ENCODE measurements at regions not wholly inside any gene's neighbourhood (a gene's known extent, or its start where the extent isn't known, plus 50 kb on each side); places are given as distances from the start of the nearest gene placed in this dataset.
"Not testable (repeated sequence)": the region's sequence is repeated elsewhere in the genome, so short reads cannot be mapped to it uniquely, and the experiment has no call there.

- no peak for DNase-seq (ENCODE audit: low read depth)
Measured at GRCh38 chr12:116361414-116362223, 84.1 kb upstream of the MED13L start.

DNA sequence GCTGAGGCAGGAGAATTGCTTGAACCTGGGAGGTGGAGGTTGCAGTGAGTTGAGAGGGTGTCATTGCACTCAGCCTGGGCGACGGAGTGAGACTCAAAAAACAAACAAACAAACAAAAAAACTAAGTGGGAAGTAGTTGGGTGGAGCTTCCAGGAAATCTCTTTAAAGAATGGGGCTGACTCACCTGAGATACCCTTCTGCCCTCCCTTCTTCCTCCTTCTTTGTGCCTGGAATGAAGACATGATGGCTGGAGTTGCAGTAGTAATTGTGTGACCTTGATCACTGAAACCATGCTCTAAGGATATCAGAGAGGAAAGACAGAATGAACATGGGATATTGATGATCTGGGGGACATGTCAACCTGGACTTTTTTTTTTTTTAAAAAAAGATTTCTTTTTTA lies 87.6 kb upstream of the MED13L start:
- DNase-seq (ENCODE audit: low read depth), result no peak

- DNase-seq (ENCODE audit: low read depth), result no peak
Measured at GRCh38 chr12:116365606-116366455, 88.3 kb upstream of the MED13L start.

GRCh38 chr12:116366456-116366776 lies 88.9 kb upstream of the MED13L start:
- no peak for DNase-seq (ENCODE audit: low read depth)

- no peak for DNase-seq (ENCODE audit: low read depth)
Measured at GRCh38 chr12:116366824-116367223, 89.3 kb upstream of the MED13L start.

DNA sequence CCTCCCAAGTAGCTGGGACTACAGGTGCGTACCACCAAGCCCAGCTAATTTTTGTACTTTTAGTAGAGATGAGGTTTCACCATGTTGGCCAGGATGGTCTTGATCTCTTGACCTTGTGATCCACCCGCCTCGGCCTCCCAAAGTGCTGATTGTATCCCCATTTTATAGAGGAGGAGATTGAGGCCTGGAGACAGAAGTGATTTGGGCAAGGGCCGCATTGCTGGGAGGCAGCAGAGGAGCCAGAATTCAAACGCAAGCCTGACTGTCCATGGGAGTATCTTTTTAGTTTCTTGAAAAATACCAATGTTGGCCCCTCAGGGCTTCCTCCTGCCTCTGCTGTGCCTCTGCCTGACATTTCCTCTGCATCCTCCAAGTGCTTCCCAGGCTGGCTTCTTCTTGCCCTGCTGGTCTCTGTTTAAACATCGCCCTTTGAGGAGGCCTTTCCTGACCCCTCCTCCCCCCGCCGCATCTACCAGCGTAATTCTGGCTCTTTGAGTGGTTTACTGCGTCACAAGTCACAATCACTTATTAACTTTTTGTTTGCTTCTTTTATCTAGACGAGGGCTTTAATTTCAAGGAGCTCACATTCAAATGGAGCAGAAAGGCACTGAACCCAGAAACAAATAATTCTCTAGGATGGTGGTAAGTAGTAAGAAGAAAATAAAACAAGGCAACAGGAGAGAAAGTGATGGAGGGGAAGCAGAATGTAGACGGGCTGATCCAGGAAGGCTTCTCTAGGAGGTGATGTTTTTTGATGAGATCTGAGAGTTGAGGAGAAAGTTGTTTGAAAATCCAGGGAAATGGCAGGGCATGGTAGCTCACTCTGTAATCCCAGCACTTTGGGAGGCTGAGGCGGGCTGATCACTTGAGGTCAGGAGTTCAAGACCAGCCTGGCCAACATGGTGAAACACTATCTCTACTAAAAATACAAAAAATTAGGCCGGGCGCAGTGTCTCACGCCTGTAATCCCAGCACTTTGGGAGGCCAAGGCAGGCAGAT lies 91.0 kb upstream of the MED13L start:
- no peak for DNase-seq (ENCODE audit: low read depth)

DNA sequence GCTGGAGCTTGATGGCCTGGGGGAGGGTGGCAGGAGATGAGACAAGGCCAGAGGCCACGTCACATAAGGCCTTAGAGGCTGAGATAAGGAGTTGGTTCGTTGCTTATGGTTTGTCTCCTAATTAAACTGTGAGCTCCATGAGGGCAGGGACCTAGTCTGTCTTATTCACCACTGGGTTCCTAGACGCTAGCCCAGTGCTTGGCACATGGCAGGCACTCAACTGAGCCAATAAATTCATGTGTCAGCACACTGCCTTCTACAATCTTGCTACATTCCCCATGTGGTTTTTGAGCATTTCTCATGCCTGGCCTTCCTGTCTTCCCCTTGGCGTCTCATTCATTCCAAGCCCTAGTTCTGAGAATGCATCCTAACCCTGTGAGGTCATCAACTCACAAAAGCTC lies 92.5 kb upstream of the MED13L start:
- DNase-seq (ENCODE audit: low read depth), result no peak

DNA sequence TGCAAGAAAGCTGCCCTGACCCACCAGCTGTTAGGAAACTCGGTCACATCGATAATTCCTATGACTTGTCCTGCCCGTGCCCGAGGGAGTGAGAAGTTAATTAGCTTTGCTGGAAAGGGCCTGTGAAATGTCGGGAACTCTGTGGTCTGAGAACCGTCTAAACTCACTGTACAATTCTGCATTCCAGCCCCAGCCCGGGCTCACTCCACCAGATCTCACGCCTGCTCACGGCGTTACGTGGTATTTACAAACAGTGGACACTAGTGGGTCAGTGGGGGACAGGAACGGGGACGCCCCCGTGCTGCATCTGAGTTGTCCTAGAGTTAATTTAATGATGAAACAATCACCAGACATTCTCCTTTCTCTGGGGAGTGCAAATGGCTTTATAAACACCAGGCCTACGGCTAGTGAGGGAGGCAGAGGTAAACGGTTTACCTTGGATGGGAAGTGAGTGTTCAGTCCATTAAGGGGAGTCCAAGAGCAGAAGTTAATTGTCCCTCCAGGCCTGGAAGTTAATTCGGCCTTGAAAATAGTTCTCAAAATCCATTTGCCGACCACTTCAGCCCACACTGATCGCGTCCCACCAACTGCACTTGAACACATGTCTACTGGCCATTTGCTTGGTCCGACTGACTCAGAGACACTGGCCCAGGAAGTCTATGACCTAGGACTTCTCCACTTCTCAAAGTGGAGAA lies 93.5 kb upstream of the MED13L start:
- DNase-seq (ENCODE audit: low read depth), result no peak

GRCh38 chr12:116372815-116373214 lies 95.3 kb upstream of the MED13L start:
- no peak for DNase-seq (ENCODE audit: low read depth)

- DNase-seq (ENCODE audit: low read depth), result no peak
Measured at GRCh38 chr12:116373572-116374206, 96.2 kb upstream of the MED13L start.

- no peak for DNase-seq (ENCODE audit: low read depth)
Measured at GRCh38 chr12:116374207-116374606, 96.7 kb upstream of the MED13L start.

- no peak for DNase-seq (ENCODE audit: low read depth)
Measured at GRCh38 chr12:116375278-116375842, 97.9 kb upstream of the MED13L start.

DNA sequence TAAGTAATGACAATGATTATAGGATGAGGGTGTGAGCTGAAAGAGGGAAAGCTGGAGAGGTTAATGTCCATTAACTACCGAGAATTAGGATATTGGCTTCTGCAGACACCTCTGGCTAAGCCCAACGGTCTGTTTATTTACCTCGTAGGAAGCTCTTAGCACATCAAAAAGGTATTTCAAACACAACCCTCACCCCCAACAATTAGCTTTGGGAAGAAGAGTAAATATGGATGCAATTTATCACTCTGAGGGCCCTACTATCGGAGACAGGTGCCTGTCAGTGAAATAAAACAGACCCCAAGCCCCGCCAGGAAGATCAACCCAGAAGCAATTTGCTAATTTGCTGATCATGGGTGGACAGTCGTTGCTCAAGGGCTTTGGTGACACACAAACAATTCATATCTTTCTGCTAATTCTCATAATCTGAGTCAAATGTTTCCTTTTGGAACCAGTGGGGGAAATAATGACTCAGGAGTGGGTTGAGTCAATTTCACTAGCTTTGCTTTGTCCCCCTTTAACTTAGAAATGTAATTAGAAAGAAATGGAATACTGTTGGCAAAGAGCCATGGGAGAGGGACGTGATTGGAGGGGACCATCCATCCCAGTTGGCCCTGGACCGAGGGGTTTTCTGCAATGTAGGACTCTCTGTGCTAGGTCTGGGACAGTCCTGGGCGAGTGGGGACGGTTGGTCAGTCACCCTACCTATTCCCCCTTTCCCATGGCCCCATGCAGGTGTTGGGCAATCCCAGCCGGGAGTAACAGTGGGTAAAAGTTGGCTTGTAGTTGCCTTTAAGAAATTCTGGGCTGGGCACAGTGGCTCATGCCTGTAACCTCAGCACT lies 99.1 kb upstream of the MED13L start:
- no peak for DNase-seq (ENCODE audit: low read depth)

- DNase-seq (ENCODE audit: low read depth), result not testable (repeated sequence)
Measured at GRCh38 chr12:116377194-116377571, 99.7 kb upstream of the MED13L start.

DNA sequence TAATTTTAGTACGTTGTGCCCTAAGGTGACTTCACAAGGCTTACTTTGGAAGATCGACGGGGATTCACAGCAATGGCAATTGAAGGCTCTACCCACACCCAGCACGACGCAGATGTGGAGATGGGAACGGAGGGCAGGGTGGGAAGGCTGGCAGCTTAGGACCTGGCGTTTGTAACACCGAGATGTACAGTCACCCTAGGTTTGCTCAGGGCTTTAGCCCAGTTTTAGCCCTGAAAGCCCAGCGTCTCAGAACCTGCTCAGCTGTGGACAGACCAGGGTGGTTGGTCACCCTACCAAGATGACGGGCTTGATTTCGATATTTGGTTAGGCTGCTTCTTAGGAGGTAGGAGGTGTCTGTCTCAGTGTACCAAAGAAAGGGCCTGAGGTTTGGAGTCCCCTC lies 100.5 kb upstream of the MED13L start:
- no peak for DNase-seq (ENCODE audit: low read depth)

GRCh38 chr12:116380108-116380507 lies 102.6 kb upstream of the MED13L start:
- no peak for DNase-seq (ENCODE audit: low read depth)

- DNase-seq (ENCODE audit: low read depth), result not testable (repeated sequence)
Measured at GRCh38 chr12:116380740-116381139, 103.2 kb upstream of the MED13L start.

DNA sequence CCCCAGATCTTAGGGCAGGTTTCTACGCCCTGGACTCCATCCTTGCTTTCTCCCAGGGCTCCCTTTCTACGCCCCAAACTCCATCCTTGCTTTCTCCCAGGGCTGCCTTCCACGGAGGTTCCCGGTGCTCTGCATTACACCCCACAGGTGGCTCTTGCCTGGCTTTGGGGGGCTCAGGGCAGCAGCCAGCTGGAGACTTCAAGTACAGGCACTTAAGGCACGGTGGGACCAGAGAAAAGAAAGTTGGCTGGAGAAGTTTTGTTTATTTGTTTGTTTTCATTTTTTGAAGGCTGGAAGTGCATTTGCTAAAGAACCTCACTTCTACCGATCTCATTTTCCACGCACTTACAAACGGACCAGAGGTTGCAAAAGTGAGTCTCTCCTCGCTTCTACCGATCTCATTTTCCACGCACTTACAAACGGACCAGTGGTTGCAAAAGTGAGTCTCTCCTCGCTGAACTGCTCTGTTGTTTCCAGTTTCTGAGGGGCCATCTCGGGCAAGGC lies 103.8 kb upstream of the MED13L start:
- DNase-seq (ENCODE audit: low read depth), result no peak

Measured in stimulated activated CD8-positive, alpha-beta memory T cell treated with anti-CD3 and anti-CD28 coated beads, Interleukin-15, amount 100 ng/mL, for 24 hours (primary cell).